GM21576 (cell line): ENCODE measurements at regions not wholly inside any gene's neighbourhood (a gene's known extent, or its start where the extent isn't known, plus 50 kb on each side); places are given as distances from the start of the nearest gene placed in this dataset.
"Not testable (repeated sequence)": the region's sequence is repeated elsewhere in the genome, so short reads cannot be mapped to it uniquely, and the experiment has no call there.

Experiments used
- ATAC-seq: cut with Tn5 transposase; IDR thresholded peaks from one replicate; pipeline ENCODE4 v1.9.1; 2021; ENCODE audit warnings: mild to moderate bottlenecking, moderate library complexity; ENCODE audit not compliant: unreplicated experiment

GRCh38 chr13:73647417-73647816 is 486.8 kb downstream of the KLF12 start:
- no peak for ATAC-seq

GRCh38 chr13:73640476-73641179 is 493.6 kb downstream of the KLF12 start:
- ATAC-seq, result not testable (repeated sequence)

GRCh38 chr13:73635166-73635787 is 498.9 kb downstream of the KLF12 start:
- ATAC-seq, result no peak

- ATAC-seq, result no peak
Measured at GRCh38 chr13:73633817-73634460, 500.3 kb downstream of the KLF12 start.

GRCh38 chr13:73631411-73631810 is 502.8 kb downstream of the KLF12 start:
- no peak for ATAC-seq

GRCh38 chr13:73625562-73626339 is 508.5 kb downstream of the KLF12 start:
- no peak for ATAC-seq

GRCh38 chr13:73623281-73623680 is 510.9 kb downstream of the KLF12 start:
- no peak for ATAC-seq

- no peak for ATAC-seq
Measured at GRCh38 chr13:73622381-73622780, 511.8 kb downstream of the KLF12 start.

- no peak for ATAC-seq
Measured at GRCh38 chr13:73618275-73618865, 515.8 kb downstream of the KLF12 start.

- ATAC-seq, result no peak
Measured at GRCh38 chr13:73616861-73617260, 517.3 kb downstream of the KLF12 start.

GRCh38 chr13:73610799-73611592 is 523.2 kb downstream of the KLF12 start:
- no peak for ATAC-seq

GRCh38 chr13:73608711-73609485 is 525.3 kb downstream of the KLF12 start:
- no peak for ATAC-seq

- no peak for ATAC-seq
Measured at GRCh38 chr13:73608157-73608516, 526.1 kb downstream of the KLF12 start.

- no peak for ATAC-seq
Measured at GRCh38 chr13:73607489-73608156, 526.6 kb downstream of the KLF12 start.

GRCh38 chr13:73603646-73604045 is 530.6 kb downstream of the KLF12 start:
- ATAC-seq, result no peak

GRCh38 chr13:73602295-73602694 is 531.9 kb downstream of the KLF12 start:
- ATAC-seq, result no peak

GRCh38 chr13:73601708-73602107 is 532.5 kb downstream of the KLF12 start:
- ATAC-seq, result no peak

- no peak for ATAC-seq
Measured at GRCh38 chr13:73599232-73600128, 534.7 kb downstream of the KLF12 start.
